ENCODE measurements at regions not wholly inside any gene's neighbourhood (a gene's known extent, or its start where the extent isn't known, plus 50 kb on each side); places are given as distances from the start of the nearest gene placed in this dataset.

DNA sequence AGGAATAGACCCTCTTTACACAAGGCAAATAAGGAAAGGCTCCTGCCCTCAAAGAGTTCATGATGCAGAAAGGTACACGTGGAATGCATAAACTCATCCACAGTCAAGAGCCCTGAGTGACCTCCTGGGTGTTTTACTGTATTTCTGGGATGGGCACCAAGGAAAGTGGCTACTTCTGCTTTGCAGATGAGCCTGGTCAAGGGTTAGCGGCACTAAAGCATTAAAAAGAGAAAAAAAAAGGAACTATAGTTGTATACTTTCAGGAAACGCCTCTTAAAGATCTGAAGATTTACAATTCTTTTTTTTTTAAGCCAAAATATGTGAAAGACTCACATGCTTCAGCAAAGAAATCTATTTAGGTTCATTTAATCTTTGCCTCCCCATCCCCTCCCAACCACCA lies 366.2 kb upstream of the PDE4D start:
- no peak overlapping the region for H3K9ac ChIP-seq (ENCODE audit: low read depth in 1 of 2, low read length in 2 of 2)
- DNase-seq (ENCODE audit: low spot score): no peak
- TF ChIP-seq GABPA (IDR thresholded peaks at IDR 0.05 in 1 of 2, conservative IDR thresholded peaks at IDR 0.05 in 1 of 2) (no peak), FOXA2 (IDR thresholded peaks at IDR 0.05) (no peak), TAF1 (conservative IDR thresholded peaks at IDR 0.05) (no peak), YY1 (IDR thresholded peaks at IDR 0.05) (no peak), JUND (IDR thresholded peaks at IDR 0.05) (no peak), NR2F2 (IDR thresholded peaks at IDR 0.05) (no peak), HNF4A (conservative IDR thresholded peaks at IDR 0.05) (no peak), SP1 (IDR thresholded peaks at IDR 0.05) (no peak)
- TF ChIP-seq, protein P1, sequence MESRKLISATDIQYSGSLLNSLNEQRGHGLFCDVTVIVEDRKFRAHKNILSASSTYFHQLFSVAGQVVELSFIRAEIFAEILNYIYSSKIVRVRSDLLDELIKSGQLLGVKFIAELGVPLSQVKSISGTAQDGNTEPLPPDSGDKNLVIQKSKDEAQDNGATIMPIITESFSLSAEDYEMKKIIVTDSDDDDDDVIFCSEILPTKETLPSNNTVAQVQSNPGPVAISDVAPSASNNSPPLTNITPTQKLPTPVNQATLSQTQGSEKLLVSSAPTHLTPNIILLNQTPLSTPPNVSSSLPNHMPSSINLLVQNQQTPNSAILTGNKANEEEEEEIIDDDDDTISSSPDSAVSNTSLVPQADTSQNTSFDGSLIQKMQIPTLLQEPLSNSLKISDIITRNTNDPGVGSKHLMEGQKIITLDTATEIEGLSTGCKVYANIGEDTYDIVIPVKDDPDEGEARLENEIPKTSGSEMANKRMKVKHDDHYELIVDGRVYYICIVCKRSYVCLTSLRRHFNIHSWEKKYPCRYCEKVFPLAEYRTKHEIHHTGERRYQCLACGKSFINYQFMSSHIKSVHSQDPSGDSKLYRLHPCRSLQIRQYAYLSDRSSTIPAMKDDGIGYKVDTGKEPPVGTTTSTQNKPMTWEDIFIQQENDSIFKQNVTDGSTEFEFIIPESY (IDR thresholded peaks at IDR 0.05): no peak
- TF ChIP-seq, protein P2, sequence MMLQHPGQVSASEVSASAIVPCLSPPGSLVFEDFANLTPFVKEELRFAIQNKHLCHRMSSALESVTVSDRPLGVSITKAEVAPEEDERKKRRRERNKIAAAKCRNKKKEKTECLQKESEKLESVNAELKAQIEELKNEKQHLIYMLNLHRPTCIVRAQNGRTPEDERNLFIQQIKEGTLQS (IDR thresholded peaks at IDR 0.05): no peak
- TF ChIP-seq, protein P3, sequence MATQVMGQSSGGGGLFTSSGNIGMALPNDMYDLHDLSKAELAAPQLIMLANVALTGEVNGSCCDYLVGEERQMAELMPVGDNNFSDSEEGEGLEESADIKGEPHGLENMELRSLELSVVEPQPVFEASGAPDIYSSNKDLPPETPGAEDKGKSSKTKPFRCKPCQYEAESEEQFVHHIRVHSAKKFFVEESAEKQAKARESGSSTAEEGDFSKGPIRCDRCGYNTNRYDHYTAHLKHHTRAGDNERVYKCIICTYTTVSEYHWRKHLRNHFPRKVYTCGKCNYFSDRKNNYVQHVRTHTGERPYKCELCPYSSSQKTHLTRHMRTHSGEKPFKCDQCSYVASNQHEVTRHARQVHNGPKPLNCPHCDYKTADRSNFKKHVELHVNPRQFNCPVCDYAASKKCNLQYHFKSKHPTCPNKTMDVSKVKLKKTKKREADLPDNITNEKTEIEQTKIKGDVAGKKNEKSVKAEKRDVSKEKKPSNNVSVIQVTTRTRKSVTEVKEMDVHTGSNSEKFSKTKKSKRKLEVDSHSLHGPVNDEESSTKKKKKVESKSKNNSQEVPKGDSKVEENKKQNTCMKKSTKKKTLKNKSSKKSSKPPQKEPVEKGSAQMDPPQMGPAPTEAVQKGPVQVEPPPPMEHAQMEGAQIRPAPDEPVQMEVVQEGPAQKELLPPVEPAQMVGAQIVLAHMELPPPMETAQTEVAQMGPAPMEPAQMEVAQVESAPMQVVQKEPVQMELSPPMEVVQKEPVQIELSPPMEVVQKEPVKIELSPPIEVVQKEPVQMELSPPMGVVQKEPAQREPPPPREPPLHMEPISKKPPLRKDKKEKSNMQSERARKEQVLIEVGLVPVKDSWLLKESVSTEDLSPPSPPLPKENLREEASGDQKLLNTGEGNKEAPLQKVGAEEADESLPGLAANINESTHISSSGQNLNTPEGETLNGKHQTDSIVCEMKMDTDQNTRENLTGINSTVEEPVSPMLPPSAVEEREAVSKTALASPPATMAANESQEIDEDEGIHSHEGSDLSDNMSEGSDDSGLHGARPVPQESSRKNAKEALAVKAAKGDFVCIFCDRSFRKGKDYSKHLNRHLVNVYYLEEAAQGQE (IDR thresholded peaks at IDR 0.05): no peak
- TF ChIP-seq, protein P4, sequence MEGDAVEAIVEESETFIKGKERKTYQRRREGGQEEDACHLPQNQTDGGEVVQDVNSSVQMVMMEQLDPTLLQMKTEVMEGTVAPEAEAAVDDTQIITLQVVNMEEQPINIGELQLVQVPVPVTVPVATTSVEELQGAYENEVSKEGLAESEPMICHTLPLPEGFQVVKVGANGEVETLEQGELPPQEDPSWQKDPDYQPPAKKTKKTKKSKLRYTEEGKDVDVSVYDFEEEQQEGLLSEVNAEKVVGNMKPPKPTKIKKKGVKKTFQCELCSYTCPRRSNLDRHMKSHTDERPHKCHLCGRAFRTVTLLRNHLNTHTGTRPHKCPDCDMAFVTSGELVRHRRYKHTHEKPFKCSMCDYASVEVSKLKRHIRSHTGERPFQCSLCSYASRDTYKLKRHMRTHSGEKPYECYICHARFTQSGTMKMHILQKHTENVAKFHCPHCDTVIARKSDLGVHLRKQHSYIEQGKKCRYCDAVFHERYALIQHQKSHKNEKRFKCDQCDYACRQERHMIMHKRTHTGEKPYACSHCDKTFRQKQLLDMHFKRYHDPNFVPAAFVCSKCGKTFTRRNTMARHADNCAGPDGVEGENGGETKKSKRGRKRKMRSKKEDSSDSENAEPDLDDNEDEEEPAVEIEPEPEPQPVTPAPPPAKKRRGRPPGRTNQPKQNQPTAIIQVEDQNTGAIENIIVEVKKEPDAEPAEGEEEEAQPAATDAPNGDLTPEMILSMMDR (IDR thresholded peaks at IDR 0.05; ENCODE audit: low read depth, low read length, missing input control): no peak
- TF ChIP-seq, protein P5, sequence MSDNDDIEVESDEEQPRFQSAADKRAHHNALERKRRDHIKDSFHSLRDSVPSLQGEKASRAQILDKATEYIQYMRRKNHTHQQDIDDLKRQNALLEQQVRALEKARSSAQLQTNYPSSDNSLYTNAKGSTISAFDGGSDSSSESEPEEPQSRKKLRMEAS (IDR thresholded peaks at IDR 0.05): no peak
- WGBS: 60% methylated on average over 3 of the region's 3 CpGs
- H3K9me3 ChIP-seq (ENCODE audit: control insufficient read depth in 4 of 4, low read length in 3 of 4): no peaks in the 10 kb centered on the region
- H3K4me1 ChIP-seq (ENCODE audit: control insufficient read depth in 4 of 4, insufficient read depth in 4 of 4, low read length in 3 of 4): no peaks in the 10 kb centered on the region
- H3K4me3 ChIP-seq (ENCODE audit: low read depth in 1 of 3, low read length in 3 of 3): no peak overlapping the region
- no peak overlapping the region for H3K27ac ChIP-seq (ENCODE audit: low read depth in 1 of 2, low read length in 2 of 2)
- no peaks in the 10 kb centered on the region for H3K36me3 ChIP-seq (ENCODE audit: control insufficient read depth in 4 of 4, insufficient read depth in 3 of 4, low read depth in 1 of 4, low read length in 3 of 4)
- peaks cover 0 to 2% (median 0%) of the 10 kb centered on the region in 4 donors for H3K27me3 ChIP-seq (ENCODE audit: control insufficient read depth in 4 of 4, insufficient read depth in 4 of 4, low read length in 3 of 4)

DNA sequence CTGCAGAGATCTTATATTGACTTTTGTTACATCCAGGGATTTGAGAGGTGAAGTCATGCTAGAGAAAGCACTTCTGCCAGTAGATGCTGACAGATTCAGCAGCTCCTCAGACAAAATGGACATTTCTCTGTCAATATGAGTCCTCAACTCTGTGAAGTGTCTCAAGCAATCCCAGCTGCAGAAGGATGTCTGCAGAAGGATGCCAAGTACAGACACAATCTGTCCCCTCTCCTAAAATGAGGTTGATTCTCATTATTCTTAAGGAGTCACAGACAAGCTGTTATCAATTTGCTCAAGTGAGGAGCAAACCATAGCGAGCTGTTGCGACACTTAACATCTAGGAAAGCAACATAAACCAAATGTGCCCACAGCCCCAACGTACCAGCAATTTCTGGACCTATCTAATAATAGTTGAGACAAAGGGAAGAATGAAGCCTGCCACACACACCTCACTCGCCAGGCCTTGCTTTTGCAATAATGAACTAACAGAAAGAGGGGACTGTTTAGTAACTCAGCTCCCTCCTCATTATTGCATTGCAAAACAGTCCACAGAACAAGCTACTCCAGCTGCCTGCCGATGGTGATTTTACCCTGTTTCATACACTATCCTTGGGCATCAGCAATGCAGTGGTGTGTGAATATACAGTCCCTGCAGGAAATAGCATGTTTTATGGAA lies 364.2 kb upstream of the PDE4D start:
- Histone ChIP-seq H3K9me3 (ENCODE audit: control insufficient read depth in 4 of 4, low read length in 3 of 4) (no peaks in the 10 kb centered on the region), H3K36me3 (ENCODE audit: control insufficient read depth in 4 of 4, insufficient read depth in 3 of 4, low read depth in 1 of 4, low read length in 3 of 4) (no peaks in the 10 kb centered on the region), H3K27ac (ENCODE audit: low read depth in 1 of 2, low read length in 2 of 2) (no peak overlapping the region), H3K27me3 (ENCODE audit: control insufficient read depth in 4 of 4, insufficient read depth in 4 of 4, low read length in 3 of 4) (peaks cover 0 to 2% (median 0%) of the 10 kb centered on the region in 4 donors), H3K9ac (ENCODE audit: low read depth in 1 of 2, low read length in 2 of 2) (no peak overlapping the region), H3K4me1 (ENCODE audit: control insufficient read depth in 4 of 4, insufficient read depth in 4 of 4, low read length in 3 of 4) (no peaks in the 10 kb centered on the region), H3K4me3 (ENCODE audit: low read depth in 1 of 3, low read length in 3 of 3) (no peak overlapping the region)
- no peak for DNase-seq (ENCODE audit: low spot score)
- WGBS: 46% methylated on average over 5 of the region's 5 CpGs
- TF ChIP-seq, protein P5 (IDR thresholded peaks at IDR 0.05): no peak
- TF ChIP-seq JUND (IDR thresholded peaks at IDR 0.05) (no peak), RXRA (IDR thresholded peaks at IDR 0.05) (no peak), TAF1 (conservative IDR thresholded peaks at IDR 0.05) (no peak), YY1 (IDR thresholded peaks at IDR 0.05) (no peak), FOXA1 (IDR thresholded peaks at IDR 0.05) (no peak), RAD21 (IDR thresholded peaks at IDR 0.05) (no peak), GABPA (IDR thresholded peaks at IDR 0.05 in 1 of 2, conservative IDR thresholded peaks at IDR 0.05 in 1 of 2) (no peak), FOXA2 (IDR thresholded peaks at IDR 0.05) (no peak)
- TF ChIP-seq, protein P4 (IDR thresholded peaks at IDR 0.05; ENCODE audit: low read depth, low read length, missing input control): no peak
- TF ChIP-seq, protein P3 (IDR thresholded peaks at IDR 0.05): no peak

Measured in liver (tissue), 8 donors.